ENCODE measurements at regions not wholly inside any gene's neighbourhood (a gene's known extent, or its start where the extent isn't known, plus 50 kb on each side); places are given as distances from the start of the nearest gene placed in this dataset.

GRCh38 chr13:76454991-76455390 is 431.2 kb downstream of the KCTD12 start:
- Histone ChIP-seq H3K4me3 (no peak overlapping the region), H3K9me3 (ENCODE audit: control insufficient read depth in 4 of 4, insufficient read depth in 3 of 4, low read length in 3 of 4) (peaks cover 0 to 5% (median 2%) of the 10 kb centered on the region in 4 donors), H3K27ac (ENCODE audit: low read depth in 1 of 2, low read length in 1 of 2) (no peak overlapping the region), H3K4me1 (ENCODE audit: control insufficient read depth in 5 of 5, insufficient read depth in 5 of 5, low read length in 5 of 5) (no peaks in the 10 kb centered on the region), H3K27me3 (ENCODE audit: control insufficient read depth in 3 of 3, insufficient read depth in 3 of 3, low read length in 2 of 3) (no peaks in the 10 kb centered on the region), H3K9ac (ENCODE audit: insufficient read depth in 1 of 2, low read length in 2 of 2) (no peak overlapping the region), H3K36me3 (ENCODE audit: control insufficient read depth in 4 of 4, insufficient read depth in 4 of 4, low read length in 4 of 4) (no peaks in the 10 kb centered on the region)
- ATAC-seq (ENCODE audit: insufficient read depth, low FRiP score) = no peak
- DNase-seq = no peak
- TF ChIP-seq, protein P1, sequence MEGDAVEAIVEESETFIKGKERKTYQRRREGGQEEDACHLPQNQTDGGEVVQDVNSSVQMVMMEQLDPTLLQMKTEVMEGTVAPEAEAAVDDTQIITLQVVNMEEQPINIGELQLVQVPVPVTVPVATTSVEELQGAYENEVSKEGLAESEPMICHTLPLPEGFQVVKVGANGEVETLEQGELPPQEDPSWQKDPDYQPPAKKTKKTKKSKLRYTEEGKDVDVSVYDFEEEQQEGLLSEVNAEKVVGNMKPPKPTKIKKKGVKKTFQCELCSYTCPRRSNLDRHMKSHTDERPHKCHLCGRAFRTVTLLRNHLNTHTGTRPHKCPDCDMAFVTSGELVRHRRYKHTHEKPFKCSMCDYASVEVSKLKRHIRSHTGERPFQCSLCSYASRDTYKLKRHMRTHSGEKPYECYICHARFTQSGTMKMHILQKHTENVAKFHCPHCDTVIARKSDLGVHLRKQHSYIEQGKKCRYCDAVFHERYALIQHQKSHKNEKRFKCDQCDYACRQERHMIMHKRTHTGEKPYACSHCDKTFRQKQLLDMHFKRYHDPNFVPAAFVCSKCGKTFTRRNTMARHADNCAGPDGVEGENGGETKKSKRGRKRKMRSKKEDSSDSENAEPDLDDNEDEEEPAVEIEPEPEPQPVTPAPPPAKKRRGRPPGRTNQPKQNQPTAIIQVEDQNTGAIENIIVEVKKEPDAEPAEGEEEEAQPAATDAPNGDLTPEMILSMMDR (IDR thresholded peaks at IDR 0.05; ENCODE audit: control extremely low read depth, extremely low read depth) = no peak

- TF ChIP-seq, protein P1 (IDR thresholded peaks at IDR 0.05; ENCODE audit: control extremely low read depth, extremely low read depth) = no peak
- Histone ChIP-seq H3K27me3 (ENCODE audit: control insufficient read depth in 3 of 3, insufficient read depth in 3 of 3, low read length in 2 of 3) (no peaks in the 10 kb centered on the region), H3K4me3 (no peak overlapping the region), H3K27ac (ENCODE audit: low read depth in 1 of 2, low read length in 1 of 2) (no peak overlapping the region), H3K9ac (ENCODE audit: insufficient read depth in 1 of 2, low read length in 2 of 2) (no peak overlapping the region), H3K4me1 (ENCODE audit: control insufficient read depth in 5 of 5, insufficient read depth in 5 of 5, low read length in 5 of 5) (peaks cover 0 to 3% (median 0%) of the 10 kb centered on the region in 5 donors), H3K36me3 (ENCODE audit: control insufficient read depth in 4 of 4, insufficient read depth in 4 of 4, low read length in 4 of 4) (no peaks in the 10 kb centered on the region), H3K9me3 (ENCODE audit: control insufficient read depth in 4 of 4, insufficient read depth in 3 of 4, low read length in 3 of 4) (peaks cover 0 to 5% (median 2%) of the 10 kb centered on the region in 4 donors)
- no peak for ATAC-seq (ENCODE audit: insufficient read depth, low FRiP score)
- no peak for DNase-seq
Measured at GRCh38 chr13:76449716-76450115, 436.5 kb downstream of the KCTD12 start.

GRCh38 chr13:76446191-76446590 is 440.0 kb downstream of the KCTD12 start:
- WGBS, 2 donors = 46 to 63% methylated on average over 3 of the region's 3 CpGs
- H3K4me3 ChIP-seq = no peak overlapping the region
- H3K9me3 ChIP-seq (ENCODE audit: control insufficient read depth in 4 of 4, insufficient read depth in 3 of 4, low read length in 3 of 4) = peaks cover 0 to 2% (median 0%) of the 10 kb centered on the region in 4 donors
- no peak overlapping the region for H3K27ac ChIP-seq (ENCODE audit: low read depth in 1 of 2, low read length in 1 of 2)
- DNase-seq (no peak), ATAC-seq (ENCODE audit: insufficient read depth, low FRiP score) (no peak)
- H3K27me3 ChIP-seq (ENCODE audit: control insufficient read depth in 3 of 3, insufficient read depth in 3 of 3, low read length in 2 of 3) = no peaks in the 10 kb centered on the region
- no peaks in the 10 kb centered on the region for H3K36me3 ChIP-seq (ENCODE audit: control insufficient read depth in 4 of 4, insufficient read depth in 4 of 4, low read length in 4 of 4)
- TF ChIP-seq, protein P1 (IDR thresholded peaks at IDR 0.05; ENCODE audit: control extremely low read depth, extremely low read depth) = no peak
- H3K9ac ChIP-seq (ENCODE audit: insufficient read depth in 1 of 2, low read length in 2 of 2) = no peak overlapping the region
- H3K4me1 ChIP-seq (ENCODE audit: control insufficient read depth in 5 of 5, insufficient read depth in 5 of 5, low read length in 5 of 5) = peaks cover 0 to 8% (median 0%) of the 10 kb centered on the region in 5 donors

GRCh38 chr13:76440568-76440967 is 445.6 kb downstream of the KCTD12 start:
- Histone ChIP-seq H3K4me3 (no peak overlapping the region), H3K4me1 (ENCODE audit: control insufficient read depth in 5 of 5, insufficient read depth in 5 of 5, low read length in 5 of 5) (peaks cover 0 to 13% (median 6%) of the 10 kb centered on the region in 5 donors), H3K9me3 (ENCODE audit: control insufficient read depth in 4 of 4, insufficient read depth in 3 of 4, low read length in 3 of 4) (peaks cover 0 to 2% (median 0%) of the 10 kb centered on the region in 4 donors), H3K9ac (ENCODE audit: insufficient read depth in 1 of 2, low read length in 2 of 2) (no peak overlapping the region), H3K36me3 (ENCODE audit: control insufficient read depth in 4 of 4, insufficient read depth in 4 of 4, low read length in 4 of 4) (no peaks in the 10 kb centered on the region), H3K27ac (ENCODE audit: low read depth in 1 of 2, low read length in 1 of 2) (no peak overlapping the region), H3K27me3 (ENCODE audit: control insufficient read depth in 3 of 3, insufficient read depth in 3 of 3, low read length in 2 of 3) (no peaks in the 10 kb centered on the region)
- TF ChIP-seq, protein P1 (IDR thresholded peaks at IDR 0.05; ENCODE audit: control extremely low read depth, extremely low read depth) = no peak
- WGBS, 2 donors = 52 to 60% methylated on average over 3 of the region's 3 CpGs
- no peak for DNase-seq
- no peak for ATAC-seq (ENCODE audit: insufficient read depth, low FRiP score)

All from lung (tissue), 11 donors.